HG02623 (cell line): ENCODE measurements at regions not wholly inside any gene's neighbourhood (a gene's known extent, or its start where the extent isn't known, plus 50 kb on each side); places are given as distances from the start of the nearest gene placed in this dataset.

Experiments
- ATAC-seq: cut with Tn5 transposase; IDR thresholded peaks from one replicate; pipeline ENCODE4 v1.9.1; 2021; ENCODE audit warnings: moderate library complexity; ENCODE audit not compliant: unreplicated experiment

DNA sequence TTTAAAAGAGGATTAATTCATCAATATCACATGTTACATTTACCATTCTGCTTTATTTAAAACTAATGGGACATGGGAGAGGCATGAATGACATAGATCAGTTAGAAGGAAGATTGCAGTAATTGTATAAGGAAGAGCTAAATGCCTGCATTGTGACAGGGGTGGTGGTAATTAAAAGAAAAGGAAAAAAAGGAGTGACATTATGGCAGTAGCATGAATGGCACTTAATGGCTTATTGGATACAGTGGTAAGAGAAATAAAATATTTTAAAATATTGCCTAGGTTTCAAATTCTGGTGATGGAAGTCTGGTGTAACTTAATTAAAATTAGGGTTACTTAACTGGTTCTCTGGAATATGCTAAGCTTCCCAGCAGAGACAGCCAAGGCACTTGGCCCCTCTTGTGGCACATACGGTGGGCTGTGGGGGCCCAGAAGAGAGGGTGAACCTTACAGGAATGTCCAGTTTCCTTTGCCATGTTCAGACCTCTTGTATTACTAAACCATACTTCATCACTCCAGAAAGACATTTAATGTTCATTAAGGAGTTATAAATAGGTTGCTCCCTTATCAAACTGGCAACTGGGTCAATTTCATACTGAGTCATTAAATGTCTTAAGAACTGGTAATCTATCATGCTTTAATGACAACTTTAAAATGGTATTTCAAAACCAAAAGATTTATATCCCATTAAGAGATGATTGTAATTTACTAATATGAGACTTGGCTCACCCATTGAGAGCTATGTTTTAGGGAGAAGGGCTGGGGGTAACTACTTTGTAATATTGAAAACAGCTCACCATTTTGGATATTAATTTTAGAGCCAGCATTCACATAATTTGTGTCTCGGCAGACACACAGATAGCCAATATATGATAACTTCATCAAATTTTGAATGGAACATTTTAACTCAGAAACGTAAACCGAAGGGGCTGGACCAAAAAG is 798.9 kb upstream of the PIK3C3 start:
- ATAC-seq, result no peak

GRCh38 chr18:41155025-41155424 is 800.0 kb upstream of the PIK3C3 start:
- no peak for ATAC-seq

DNA sequence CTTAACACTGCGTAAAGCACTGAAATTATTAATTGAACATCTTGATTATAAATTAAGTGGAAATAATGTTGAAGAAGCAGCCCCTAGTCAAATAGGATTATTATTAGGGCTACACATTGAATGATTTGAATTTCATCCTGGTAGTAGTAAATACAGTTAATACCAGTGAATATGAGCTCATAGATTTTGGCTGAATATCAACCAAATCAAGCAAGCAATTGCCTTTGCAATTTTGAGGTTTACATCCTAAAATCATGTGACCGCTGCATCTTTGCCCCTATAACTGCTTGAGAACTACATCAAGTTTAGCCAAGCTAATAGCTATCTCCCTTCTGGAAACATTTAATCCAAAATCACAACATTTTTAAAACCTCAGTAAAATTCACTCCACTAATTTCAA is 801.2 kb upstream of the PIK3C3 start:
- no peak for ATAC-seq

DNA sequence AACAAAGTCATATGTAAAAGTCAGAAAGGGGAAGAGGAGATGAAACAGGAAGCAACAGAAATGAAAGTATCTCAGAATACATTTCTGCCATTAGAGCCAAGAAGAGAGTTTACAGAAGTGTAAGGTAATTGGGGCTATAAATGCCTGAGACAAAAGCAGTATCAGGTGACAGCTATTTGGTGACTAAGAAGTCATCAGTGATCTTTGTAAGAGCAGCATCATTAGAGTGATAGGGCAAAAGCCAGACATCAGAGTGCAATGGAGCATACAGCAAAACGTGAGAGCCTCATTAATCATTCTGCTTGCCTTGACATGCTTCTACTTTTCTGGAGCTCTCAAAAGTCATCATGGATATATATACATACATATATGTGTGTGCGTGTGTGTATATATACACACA is 804.7 kb upstream of the PIK3C3 start:
- no peak for ATAC-seq

GRCh38 chr18:41146301-41146700 is 808.7 kb upstream of the PIK3C3 start:
- ATAC-seq, result no peak

GRCh38 chr18:41145516-41145915 is 809.5 kb upstream of the PIK3C3 start:
- ATAC-seq, result no peak

DNA sequence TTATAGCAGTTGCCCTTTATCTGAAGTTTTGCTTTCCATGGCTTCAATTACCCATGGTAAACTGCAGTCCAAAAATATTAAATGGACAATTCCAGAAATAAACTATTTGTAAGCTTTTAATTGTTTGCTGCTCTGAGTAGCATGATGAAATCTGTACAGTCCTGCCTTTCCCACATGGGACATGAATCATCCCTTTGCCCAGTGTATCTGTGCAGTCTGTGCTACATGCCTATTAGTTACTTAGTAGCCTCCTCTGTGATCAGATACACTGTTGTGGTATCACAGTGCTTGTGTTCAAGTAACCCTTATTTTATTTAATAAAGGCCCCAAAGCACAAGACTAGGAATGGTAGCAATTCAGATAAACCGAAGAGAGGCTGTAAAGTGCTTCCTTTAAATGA is 810.6 kb upstream of the PIK3C3 start:
- no peak for ATAC-seq

DNA sequence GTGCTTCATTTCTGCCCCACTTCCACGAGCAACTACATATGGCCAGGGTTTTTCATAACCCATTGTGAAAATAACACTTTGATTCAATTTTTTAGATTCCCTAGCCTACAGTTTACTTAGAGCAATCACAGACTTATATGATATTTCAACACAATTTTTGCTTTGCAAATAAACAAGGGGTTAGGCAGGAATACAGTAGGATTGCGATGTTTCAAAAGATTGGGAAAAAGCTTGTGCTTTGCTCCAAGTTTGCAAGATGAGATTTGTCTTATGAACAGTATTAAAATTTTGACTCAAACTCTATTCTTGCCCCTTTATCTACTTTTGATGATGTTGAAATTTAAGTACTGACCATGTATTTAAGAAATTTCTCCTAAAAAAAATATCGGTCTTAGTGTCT is 814.5 kb upstream of the PIK3C3 start:
- no peak for ATAC-seq

DNA sequence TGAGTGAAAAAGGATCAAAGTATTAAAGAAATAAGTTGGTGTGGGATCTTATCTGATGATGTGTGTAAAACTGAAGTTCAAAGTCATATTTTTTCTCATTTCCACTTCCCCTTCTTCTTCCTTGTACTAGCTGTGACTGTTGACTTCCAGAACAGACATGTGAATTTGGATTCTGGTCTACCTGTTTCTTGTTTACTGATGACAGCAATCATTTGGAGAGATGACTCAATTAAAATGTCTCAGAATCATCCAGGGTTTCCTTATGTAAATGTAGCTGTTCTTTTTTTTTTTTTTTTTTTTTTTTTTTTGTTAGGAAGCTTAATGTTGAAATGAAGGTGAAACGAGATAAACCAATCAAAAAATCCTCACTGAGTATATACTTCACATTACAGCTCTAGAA is 819.9 kb upstream of the PIK3C3 start:
- no peak for ATAC-seq

- no peak for ATAC-seq
These were observed 820.6 kb upstream of the PIK3C3 start for GRCh38 chr18:41134426-41134825.

- no peak for ATAC-seq
These were observed 824.0 kb upstream of the PIK3C3 start for GRCh38 chr18:41131050-41131449.

DNA sequence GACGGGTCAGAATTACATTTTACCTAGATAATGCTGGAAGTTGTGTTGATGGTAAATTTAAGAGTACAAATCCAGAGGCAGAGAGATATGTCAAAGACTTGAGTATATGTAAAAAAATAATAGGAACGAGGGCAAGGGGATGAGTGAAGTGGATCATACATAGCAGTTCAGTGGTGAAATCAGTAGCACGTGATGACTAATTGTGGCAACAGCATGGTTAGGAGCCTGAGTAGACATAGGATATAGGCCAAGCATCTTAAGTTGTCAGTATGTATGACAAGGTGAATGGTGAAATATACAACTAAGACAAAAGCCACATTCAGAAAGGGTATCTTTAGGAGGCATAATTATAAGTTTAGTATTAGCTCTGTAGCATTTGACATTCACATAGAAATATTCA is 826.5 kb upstream of the PIK3C3 start:
- ATAC-seq, result no peak

DNA sequence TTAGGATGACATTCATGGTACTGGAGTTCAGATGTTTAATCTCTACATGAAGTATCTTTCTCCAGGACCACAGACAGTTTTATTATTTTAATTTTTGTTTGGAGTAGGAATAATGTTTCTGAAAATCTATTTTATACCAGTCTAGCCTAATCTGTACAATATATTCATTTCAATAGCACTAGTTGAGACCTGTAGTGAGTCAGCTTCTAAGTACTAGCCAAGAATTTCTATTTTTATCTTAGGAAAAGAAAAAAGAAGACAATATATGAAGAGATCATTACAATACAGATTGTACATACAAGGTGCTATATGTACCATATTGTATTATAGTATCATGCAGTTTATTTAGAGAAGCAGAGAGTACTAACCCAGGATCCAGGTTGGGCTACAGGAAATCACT is 826.9 kb upstream of the PIK3C3 start:
- ATAC-seq, result no peak

GRCh38 chr18:41126541-41127235 is 828.3 kb upstream of the PIK3C3 start:
- ATAC-seq, result no peak

GRCh38 chr18:41121116-41121826 is 833.8 kb upstream of the PIK3C3 start:
- ATAC-seq, result no peak

DNA sequence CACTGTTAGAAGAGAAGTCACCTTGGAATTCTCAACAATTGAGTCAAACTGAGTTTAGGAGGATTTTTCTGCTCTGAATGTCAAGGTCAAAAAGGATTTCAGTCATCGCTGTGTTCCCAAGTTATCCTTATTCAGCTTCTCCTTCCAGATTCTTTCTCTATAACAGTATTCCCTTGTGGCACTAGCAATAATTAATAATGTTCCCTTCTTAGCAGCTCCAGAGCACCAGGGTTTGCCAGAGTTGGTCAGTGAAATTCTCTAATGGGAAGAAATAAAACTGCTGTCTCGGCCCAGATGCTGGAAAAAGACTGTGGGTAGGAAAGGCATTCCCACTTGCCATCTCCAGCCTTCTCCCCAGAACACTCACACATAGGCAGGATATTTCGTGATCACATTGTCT is 836.0 kb upstream of the PIK3C3 start:
- no peak for ATAC-seq

- ATAC-seq, result no peak
These were observed 841.0 kb upstream of the PIK3C3 start for GRCh38 chr18:41113885-41114482.

GRCh38 chr18:41099451-41099850 is 855.6 kb upstream of the PIK3C3 start:
- no peak for ATAC-seq

DNA sequence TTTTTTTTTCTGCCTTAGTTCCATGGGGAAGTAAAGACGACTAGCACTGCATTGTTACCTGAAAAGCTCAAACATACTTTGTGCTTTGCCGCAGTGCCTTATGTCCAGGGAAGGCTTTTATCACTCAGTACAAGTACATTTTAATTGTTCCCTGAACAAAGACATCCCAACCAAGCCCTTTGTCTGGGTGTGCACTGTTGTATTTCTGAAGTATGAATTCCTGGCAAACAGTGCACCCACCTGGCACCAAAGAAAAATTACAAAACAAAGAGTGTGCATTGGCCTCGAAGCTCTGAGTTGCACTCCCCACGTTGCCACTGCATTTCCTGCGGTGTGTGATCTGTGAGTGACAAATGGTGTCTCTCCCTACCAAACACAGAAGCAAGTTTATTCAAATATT is 858.5 kb upstream of the PIK3C3 start:
- no peak for ATAC-seq

GRCh38 chr18:41077076-41077475 is 878.0 kb upstream of the PIK3C3 start:
- ATAC-seq, result no peak

- ATAC-seq, result no peak
These were observed 879.8 kb upstream of the PIK3C3 start for GRCh38 chr18:41075212-41075611.
